ENCODE measurements at regions not wholly inside any gene's neighbourhood (a gene's known extent, or its start where the extent isn't known, plus 50 kb on each side); places are given as distances from the start of the nearest gene placed in this dataset.

DNA sequence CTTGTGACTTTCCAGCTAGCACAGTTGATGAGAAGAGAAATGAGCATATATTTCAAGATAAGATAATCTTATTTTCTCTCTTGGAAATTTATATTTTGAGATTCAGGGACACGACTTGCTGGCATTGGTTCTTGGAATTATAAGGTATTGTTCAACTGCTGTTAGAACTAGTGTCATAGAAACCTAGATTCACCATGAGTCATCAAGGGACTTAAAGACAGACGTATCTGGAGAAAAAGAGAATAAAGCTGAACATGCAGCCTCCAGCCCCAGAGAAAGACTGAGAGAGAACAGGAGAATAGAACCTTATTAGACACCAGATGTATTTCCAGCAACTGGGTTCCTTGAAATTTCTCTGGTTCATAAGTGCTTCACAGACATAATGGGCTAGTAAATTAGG lies 194.4 kb upstream of the PPFIA2 start:
- no peak for TF ChIP-seq POLR2A (IDR thresholded peaks at IDR 0.05)
- TF ChIP-seq, protein P1, sequence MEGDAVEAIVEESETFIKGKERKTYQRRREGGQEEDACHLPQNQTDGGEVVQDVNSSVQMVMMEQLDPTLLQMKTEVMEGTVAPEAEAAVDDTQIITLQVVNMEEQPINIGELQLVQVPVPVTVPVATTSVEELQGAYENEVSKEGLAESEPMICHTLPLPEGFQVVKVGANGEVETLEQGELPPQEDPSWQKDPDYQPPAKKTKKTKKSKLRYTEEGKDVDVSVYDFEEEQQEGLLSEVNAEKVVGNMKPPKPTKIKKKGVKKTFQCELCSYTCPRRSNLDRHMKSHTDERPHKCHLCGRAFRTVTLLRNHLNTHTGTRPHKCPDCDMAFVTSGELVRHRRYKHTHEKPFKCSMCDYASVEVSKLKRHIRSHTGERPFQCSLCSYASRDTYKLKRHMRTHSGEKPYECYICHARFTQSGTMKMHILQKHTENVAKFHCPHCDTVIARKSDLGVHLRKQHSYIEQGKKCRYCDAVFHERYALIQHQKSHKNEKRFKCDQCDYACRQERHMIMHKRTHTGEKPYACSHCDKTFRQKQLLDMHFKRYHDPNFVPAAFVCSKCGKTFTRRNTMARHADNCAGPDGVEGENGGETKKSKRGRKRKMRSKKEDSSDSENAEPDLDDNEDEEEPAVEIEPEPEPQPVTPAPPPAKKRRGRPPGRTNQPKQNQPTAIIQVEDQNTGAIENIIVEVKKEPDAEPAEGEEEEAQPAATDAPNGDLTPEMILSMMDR (IDR thresholded peaks at IDR 0.05) = no peak

All from adrenal gland (tissue), 5 donors.